Gastroesophageal sphincter (tissue), 4 donors: ENCODE measurements at regions not wholly inside any gene's neighbourhood (a gene's known extent, or its start where the extent isn't known, plus 50 kb on each side); places are given as distances from the start of the nearest gene placed in this dataset.

Source experiments
- ATAC-seq: fragments of 150-250 bp; one replicate; pipeline ENCODE4 v1.9.1; 2016; ENCODE audit warnings: mild to moderate bottlenecking, moderate library complexity
- H3K27ac ChIP-seq, 4 donors: fragments of 200-600 bp; sonication (generic) in 3 of 4; 1 replicate in 3 of 4; 2 replicates in 1 of 4; pipeline ENCODE4 v1.5.1; 2016 to 2019
- H3K27me3 ChIP-seq: fragments of 200-600 bp; sonication (generic); one replicate; pipeline ENCODE4 v1.5.1; 2019
- H3K36me3 ChIP-seq, 2 donors: fragments of 200-600 bp; sonication (generic); one replicate each; pipeline ENCODE4 v1.5.1; 2019; ENCODE audit warnings: control low read depth in 1 of 2
- H3K4me1 ChIP-seq, 3 donors: fragments of 200-600 bp; sonication (generic); 1 replicate in 2 of 3; 2 replicates in 1 of 3; pipeline ENCODE4 v1.5.1; 2016 to 2019; ENCODE audit warnings: control low read depth in 2 of 3
- H3K4me3 ChIP-seq, 2 donors: fragments of 200-600 bp; sonication (generic); one replicate each; pipeline ENCODE4 v1.5.1; 2019; ENCODE audit warnings: mild to moderate bottlenecking in 1 of 2, moderate library complexity in 1 of 2
- H3K9me3 ChIP-seq, 3 donors: fragments of 200-600 bp; sonication (generic); one replicate each; pipeline ENCODE4 v1.5.1; 2017 to 2019; ENCODE audit warnings: control low read depth in 2 of 3
- CTCF ChIP-seq, 4 experiments: fragments of 200-600 bp in 2 of 4; fragments of 450-650 bp in 2 of 4; sonication (generic) in 1 of 4; IDR thresholded peaks; one replicate each; pipeline ENCODE4 v1.5.1; 2017 to 2019; ENCODE audit warnings: antibody characterized with exemption in 4 of 4, mild to moderate bottlenecking in 2 of 4, moderate library complexity in 2 of 4
- EP300 ChIP-seq: sonication (generic); formaldehyde crosslinking; IDR thresholded peaks from one replicate; pipeline ENCODE4 v1.6.1; 2017; ENCODE audit warnings: antibody characterized with exemption, mild to moderate bottlenecking
- POLR2A ChIP-seq, 2 donors: fragments of 450-650 bp; IDR thresholded peaks; one replicate each; pipeline ENCODE4 v1.6.1; 2017; ENCODE audit warnings: antibody characterized with exemption in 2 of 2, mild to moderate bottlenecking in 2 of 2, moderate library complexity in 1 of 2
- POLR2AphosphoS5 ChIP-seq: sonication (generic); formaldehyde crosslinking; IDR thresholded peaks from one replicate; pipeline ENCODE4 v1.6.1; 2017; ENCODE audit warnings: antibody characterized with exemption
- WGBS, 2 donors: methylation state at CpG; one replicate each; pipeline ENCODE4 v1.1.5; 2018; ENCODE audit warnings: low coverage in 1 of 2; 5-methylcytosine and 5-hydroxymethylcytosine counted together

DNA sequence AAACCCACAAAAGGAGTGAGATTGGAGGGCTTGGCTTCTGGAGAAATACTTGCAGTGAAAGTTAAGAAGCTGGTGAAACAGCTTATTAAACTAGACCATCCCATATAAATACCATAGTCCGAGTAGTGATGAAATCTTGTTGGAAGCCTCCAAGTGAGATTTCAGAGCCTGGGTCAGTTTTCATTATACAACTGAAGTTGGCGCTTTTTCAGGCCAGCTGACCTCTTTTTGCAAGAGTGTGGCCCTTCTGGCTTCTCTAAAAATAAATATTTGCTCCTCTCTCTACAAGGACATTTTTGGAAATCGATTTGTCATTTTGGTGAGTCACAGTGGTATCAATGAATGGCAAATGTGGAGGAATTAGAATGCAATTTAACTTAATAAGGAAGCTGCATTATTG is 51.2 kb upstream of the THRB start:
- Histone ChIP-seq H3K27ac (no peak overlapping the region), H3K9me3 (no peaks in the 10 kb centered on the region), H3K27me3 (no peaks in the 10 kb centered on the region), H3K36me3 (no peaks in the 10 kb centered on the region), H3K4me3 (no peak overlapping the region), H3K4me1 (peaks cover 0 to 11% (median 0%) of the 10 kb centered on the region in 3 donors)
- 39 to 50% methylated on average over 3 of the region's 3 CpGs for WGBS, 2 donors
- ATAC-seq = peak; percentile 73
- no peak for TF ChIP-seq EP300
- TF ChIP-seq CTCF (IDR thresholded peaks at IDR 0.05) = no peak
- no peak for TF ChIP-seq POLR2A (IDR thresholded peaks at IDR 0.05)
- TF ChIP-seq POLR2AphosphoS5 = peak; percentile 36

DNA sequence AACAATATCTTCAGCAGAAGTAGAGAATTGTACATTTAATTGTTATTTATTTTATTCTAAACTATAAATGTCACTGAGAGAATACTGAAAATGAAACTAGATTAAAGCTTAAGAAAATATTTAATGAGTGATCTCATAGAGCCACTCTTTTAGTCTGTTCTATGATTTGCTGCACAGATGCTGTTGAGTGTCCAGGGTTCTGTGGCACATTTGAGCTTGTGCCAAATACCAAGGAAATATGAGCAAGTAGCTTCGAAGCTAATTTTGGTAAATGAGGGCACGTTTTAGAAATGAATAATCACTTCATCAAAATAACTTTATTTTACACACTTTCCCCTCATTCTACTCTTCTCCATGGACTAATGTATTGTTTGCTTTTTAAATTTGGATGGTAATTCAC is 53.6 kb upstream of the THRB start:
- WGBS, 2 donors = 7 to 22% methylated on average over 2 of the region's 2 CpGs
- ATAC-seq = no peak
- Histone ChIP-seq H3K9me3 (no peaks in the 10 kb centered on the region), H3K27ac (peak overlapping the region in 1 of 4 donors; percentile 37), H3K27me3 (no peaks in the 10 kb centered on the region), H3K36me3 (no peaks in the 10 kb centered on the region), H3K4me1 (peaks cover 0 to 11% (median 0%) of the 10 kb centered on the region in 3 donors), H3K4me3 (no peak overlapping the region)
- TF ChIP-seq EP300 = no peak
- TF ChIP-seq POLR2AphosphoS5 = peak; percentile 27

GRCh38 chr3:24550588-24550987 is 55.9 kb upstream of the THRB start:
- no peak for TF ChIP-seq POLR2A (IDR thresholded peaks at IDR 0.05)
- TF ChIP-seq EP300 = no peak
- TF ChIP-seq CTCF (IDR thresholded peaks at IDR 0.05) = no peak
- TF ChIP-seq POLR2AphosphoS5 = no peak
- ATAC-seq = no peak
- H3K27ac ChIP-seq = no peak overlapping the region
- H3K4me1 ChIP-seq = peaks cover 0 to 11% (median 0%) of the 10 kb centered on the region in 3 donors
- H3K4me3 ChIP-seq = no peak overlapping the region
- no peaks in the 10 kb centered on the region for H3K27me3 ChIP-seq
- H3K36me3 ChIP-seq = no peaks in the 10 kb centered on the region
- 13 to 20% methylated on average over 1 of the region's 1 CpG for WGBS, 2 donors
- H3K9me3 ChIP-seq = no peaks in the 10 kb centered on the region

DNA sequence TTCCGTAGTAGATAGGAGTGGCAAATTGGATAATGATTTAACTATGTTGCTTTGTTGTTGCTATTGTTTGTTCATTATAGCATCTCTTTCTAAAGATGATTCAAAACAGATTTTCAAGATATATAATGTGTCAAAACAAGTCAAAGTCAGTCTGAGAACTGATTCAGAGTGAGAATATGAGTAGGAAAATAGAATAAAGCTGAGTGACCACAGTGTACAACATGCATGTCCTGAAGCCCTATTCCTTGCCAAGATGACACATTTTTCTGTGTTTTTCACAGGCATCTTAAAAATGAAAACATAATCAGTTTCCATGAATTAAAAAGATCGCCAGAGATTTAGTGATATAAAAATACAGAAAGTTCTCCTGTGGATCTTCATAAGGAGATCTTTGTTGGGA is 57.0 kb upstream of the THRB start:
- 85 to 94% methylated on average over 2 of the region's 2 CpGs for WGBS, 2 donors
- TF ChIP-seq CTCF (IDR thresholded peaks at IDR 0.05) (no peak), POLR2AphosphoS5 (no peak), POLR2A (IDR thresholded peaks at IDR 0.05) (no peak), EP300 (no peak)

GRCh38 chr3:24562895-24563294 is 68.2 kb upstream of the THRB start:
- H3K27ac ChIP-seq = no peak overlapping the region
- no peaks in the 10 kb centered on the region for H3K36me3 ChIP-seq
- H3K4me1 ChIP-seq = no peaks in the 10 kb centered on the region
- WGBS, 2 donors = 85 to 86% methylated on average over 3 of the region's 3 CpGs
- H3K27me3 ChIP-seq = no peaks in the 10 kb centered on the region
- TF ChIP-seq EP300 = no peak
- TF ChIP-seq CTCF (IDR thresholded peaks at IDR 0.05) = no peak
- no peak for TF ChIP-seq POLR2A (IDR thresholded peaks at IDR 0.05)
- no peak for TF ChIP-seq POLR2AphosphoS5
- H3K4me3 ChIP-seq = no peak overlapping the region
- no peak for ATAC-seq
- no peaks in the 10 kb centered on the region for H3K9me3 ChIP-seq

More for the DNA sequence above, 57.0 kb upstream of the THRB start:
- ATAC-seq = no peak
- H3K27me3 ChIP-seq = no peaks in the 10 kb centered on the region
- no peaks in the 10 kb centered on the region for H3K36me3 ChIP-seq
- H3K9me3 ChIP-seq = no peaks in the 10 kb centered on the region
- no peak overlapping the region for H3K27ac ChIP-seq
- peaks cover 0 to 11% (median 0%) of the 10 kb centered on the region in 3 donors for H3K4me1 ChIP-seq
- no peak overlapping the region for H3K4me3 ChIP-seq
